ENCODE measurements at regions not wholly inside any gene's neighbourhood (a gene's known extent, or its start where the extent isn't known, plus 50 kb on each side); places are given as distances from the start of the nearest gene placed in this dataset.

DNA sequence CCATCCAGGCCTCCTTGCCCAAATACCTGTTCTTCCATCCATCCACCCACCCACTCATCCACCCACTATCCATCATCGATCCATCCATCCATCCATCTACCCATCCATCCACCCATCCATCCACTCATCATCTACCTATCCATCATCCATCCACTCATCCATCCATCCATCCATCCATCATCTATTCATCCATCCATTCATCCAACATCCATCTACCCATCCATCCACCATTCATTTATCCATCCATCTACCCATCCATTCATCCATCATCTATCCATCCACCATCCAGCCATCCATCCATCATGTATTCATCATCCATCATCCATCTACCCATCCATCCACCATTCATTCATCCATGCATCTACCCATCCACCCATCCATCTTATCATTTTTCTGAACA is 413.2 kb downstream of the CTTN start:
- Mint-ChIP-seq H3K9me3 (ENCODE audit: low read depth) (no peaks in the 10 kb centered on the region), H3K27ac (ENCODE audit: unreplicated experiment) (no peak overlapping the region), H3K4me3 (ENCODE audit: unreplicated experiment) (no peak overlapping the region), H3K36me3 (ENCODE audit: low read depth) (no peaks in the 10 kb centered on the region), H3K27me3 (ENCODE audit: low read depth) (peaks cover 24% of the 10 kb centered on the region), H3K4me1 (ENCODE audit: low read depth) (no peaks in the 10 kb centered on the region)
- DNase-seq (ENCODE audit: low spot score) = no peak
- TF ChIP-seq, protein P1, sequence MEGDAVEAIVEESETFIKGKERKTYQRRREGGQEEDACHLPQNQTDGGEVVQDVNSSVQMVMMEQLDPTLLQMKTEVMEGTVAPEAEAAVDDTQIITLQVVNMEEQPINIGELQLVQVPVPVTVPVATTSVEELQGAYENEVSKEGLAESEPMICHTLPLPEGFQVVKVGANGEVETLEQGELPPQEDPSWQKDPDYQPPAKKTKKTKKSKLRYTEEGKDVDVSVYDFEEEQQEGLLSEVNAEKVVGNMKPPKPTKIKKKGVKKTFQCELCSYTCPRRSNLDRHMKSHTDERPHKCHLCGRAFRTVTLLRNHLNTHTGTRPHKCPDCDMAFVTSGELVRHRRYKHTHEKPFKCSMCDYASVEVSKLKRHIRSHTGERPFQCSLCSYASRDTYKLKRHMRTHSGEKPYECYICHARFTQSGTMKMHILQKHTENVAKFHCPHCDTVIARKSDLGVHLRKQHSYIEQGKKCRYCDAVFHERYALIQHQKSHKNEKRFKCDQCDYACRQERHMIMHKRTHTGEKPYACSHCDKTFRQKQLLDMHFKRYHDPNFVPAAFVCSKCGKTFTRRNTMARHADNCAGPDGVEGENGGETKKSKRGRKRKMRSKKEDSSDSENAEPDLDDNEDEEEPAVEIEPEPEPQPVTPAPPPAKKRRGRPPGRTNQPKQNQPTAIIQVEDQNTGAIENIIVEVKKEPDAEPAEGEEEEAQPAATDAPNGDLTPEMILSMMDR (IDR thresholded peaks at IDR 0.05) = no peak

DNA sequence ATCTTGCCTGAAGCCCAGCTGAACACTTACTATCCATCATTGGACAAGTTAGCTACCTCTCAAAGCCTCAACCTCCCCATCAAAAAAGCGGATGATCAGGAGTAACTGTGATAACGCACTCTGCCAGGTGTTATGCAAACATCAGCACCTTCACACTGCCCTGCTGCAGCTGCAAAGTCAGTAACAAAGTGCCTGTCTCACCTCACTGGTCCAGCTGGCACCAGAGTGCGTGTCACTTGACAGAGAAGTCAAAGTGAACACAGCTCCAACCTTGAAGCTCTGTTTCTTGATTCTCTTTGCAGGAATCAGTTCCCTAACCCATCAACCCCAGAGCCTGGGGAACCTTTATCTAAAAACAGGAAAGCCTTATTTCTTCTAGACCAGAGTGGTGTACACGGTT is 413.6 kb downstream of the CTTN start:
- no peak overlapping the region for H3K4me3 Mint-ChIP-seq (ENCODE audit: unreplicated experiment)
- no peaks in the 10 kb centered on the region for H3K9me3 Mint-ChIP-seq (ENCODE audit: low read depth)
- no peak for DNase-seq (ENCODE audit: low spot score)
- H3K4me1 Mint-ChIP-seq (ENCODE audit: low read depth) = no peaks in the 10 kb centered on the region
- H3K27ac Mint-ChIP-seq (ENCODE audit: unreplicated experiment) = no peak overlapping the region
- peaks cover 26% of the 10 kb centered on the region for H3K27me3 Mint-ChIP-seq (ENCODE audit: low read depth)
- no peaks in the 10 kb centered on the region for H3K36me3 Mint-ChIP-seq (ENCODE audit: low read depth)
- TF ChIP-seq, protein P1 (IDR thresholded peaks at IDR 0.05) = no peak

DNA sequence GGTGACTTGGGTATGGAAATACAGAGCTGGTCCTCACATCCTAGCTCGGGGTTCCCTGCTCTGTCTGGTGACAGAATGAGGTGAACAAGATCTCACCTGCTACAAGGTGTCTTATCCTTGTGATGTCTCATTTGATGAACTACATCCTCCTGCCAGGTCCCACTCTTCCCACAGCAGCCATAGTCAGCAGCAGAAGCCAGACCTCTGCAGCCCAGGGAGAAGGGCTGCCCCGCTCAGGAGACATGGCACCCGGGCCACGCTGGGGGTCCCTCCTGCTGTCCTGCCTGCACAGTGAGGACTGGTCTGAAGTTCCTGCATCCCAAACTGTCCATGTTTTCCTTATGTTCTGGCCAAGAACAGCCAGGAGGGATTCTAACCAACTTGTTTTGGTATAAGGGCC is 414.1 kb downstream of the CTTN start:
- DNase-seq (ENCODE audit: low spot score) = no peak
- Mint-ChIP-seq H3K4me1 (ENCODE audit: low read depth) (no peaks in the 10 kb centered on the region), H3K4me3 (ENCODE audit: unreplicated experiment) (no peak overlapping the region), H3K36me3 (ENCODE audit: low read depth) (no peaks in the 10 kb centered on the region), H3K27me3 (ENCODE audit: low read depth) (peaks cover 30% of the 10 kb centered on the region), H3K27ac (ENCODE audit: unreplicated experiment) (no peak overlapping the region), H3K9me3 (ENCODE audit: low read depth) (no peaks in the 10 kb centered on the region)
- TF ChIP-seq, protein P1 (IDR thresholded peaks at IDR 0.05) = no peak

DNA sequence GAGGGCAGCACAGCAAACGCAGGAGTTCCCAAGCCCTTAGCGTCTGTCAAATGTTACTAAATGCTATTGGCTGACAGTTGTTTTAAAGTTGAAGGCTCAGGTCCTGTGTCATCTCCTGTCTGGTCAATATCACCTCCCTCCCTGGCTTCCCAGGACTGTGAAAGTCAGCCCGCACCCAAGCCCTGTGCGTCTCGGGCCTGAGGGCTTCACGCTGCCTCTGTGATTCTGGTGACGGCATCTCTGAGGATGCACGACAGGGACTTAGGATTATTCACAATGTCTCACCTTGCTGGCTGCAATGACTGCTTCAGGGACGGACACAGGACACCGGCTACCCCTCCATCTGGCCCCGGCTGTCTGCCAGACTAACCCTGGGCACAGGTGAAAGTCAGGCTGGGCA is 415.3 kb downstream of the CTTN start:
- Mint-ChIP-seq H3K27me3 (ENCODE audit: low read depth) (peaks cover 34% of the 10 kb centered on the region), H3K27ac (ENCODE audit: unreplicated experiment) (no peak overlapping the region)

DNA sequence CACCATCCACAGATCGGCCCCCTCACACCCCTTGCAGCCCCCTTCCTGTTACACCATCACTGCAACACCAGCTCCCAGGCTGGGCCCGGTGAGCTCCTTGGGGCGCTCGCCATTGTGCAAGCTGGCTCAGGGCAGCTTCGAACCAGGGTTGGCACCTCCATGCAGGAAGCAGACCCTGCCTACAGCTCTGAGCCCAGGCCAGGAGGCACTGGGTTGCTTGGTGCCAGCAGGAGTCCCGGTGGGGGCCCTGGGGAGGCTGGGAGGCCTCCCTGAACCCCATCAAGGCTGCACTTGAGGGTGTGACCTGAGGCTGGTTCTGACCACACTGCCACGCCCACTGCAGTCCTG is 417.1 kb downstream of the CTTN start:
- Mint-ChIP-seq H3K36me3 (ENCODE audit: low read depth) (no peaks in the 10 kb centered on the region), H3K9me3 (ENCODE audit: low read depth) (no peaks in the 10 kb centered on the region), H3K27ac (ENCODE audit: unreplicated experiment) (no peak overlapping the region), H3K27me3 (ENCODE audit: low read depth) (peaks cover 34% of the 10 kb centered on the region), H3K4me3 (ENCODE audit: unreplicated experiment) (no peak overlapping the region), H3K4me1 (ENCODE audit: low read depth) (no peaks in the 10 kb centered on the region)
- TF ChIP-seq, protein P1 (IDR thresholded peaks at IDR 0.05) = no peak
- no peak for DNase-seq (ENCODE audit: low spot score)

More for the DNA sequence above, 415.3 kb downstream of the CTTN start:
- no peak for DNase-seq (ENCODE audit: low spot score)
- Mint-ChIP-seq H3K9me3 (ENCODE audit: low read depth) (no peaks in the 10 kb centered on the region), H3K36me3 (ENCODE audit: low read depth) (no peaks in the 10 kb centered on the region), H3K4me3 (ENCODE audit: unreplicated experiment) (no peak overlapping the region), H3K4me1 (ENCODE audit: low read depth) (no peaks in the 10 kb centered on the region)
- TF ChIP-seq, protein P1 (IDR thresholded peaks at IDR 0.05) = no peak

Measured in chondrocyte (in vitro differentiated cells).